ENCODE measurements at regions not wholly inside any gene's neighbourhood (a gene's known extent, or its start where the extent isn't known, plus 50 kb on each side); places are given as distances from the start of the nearest gene placed in this dataset.

DNA sequence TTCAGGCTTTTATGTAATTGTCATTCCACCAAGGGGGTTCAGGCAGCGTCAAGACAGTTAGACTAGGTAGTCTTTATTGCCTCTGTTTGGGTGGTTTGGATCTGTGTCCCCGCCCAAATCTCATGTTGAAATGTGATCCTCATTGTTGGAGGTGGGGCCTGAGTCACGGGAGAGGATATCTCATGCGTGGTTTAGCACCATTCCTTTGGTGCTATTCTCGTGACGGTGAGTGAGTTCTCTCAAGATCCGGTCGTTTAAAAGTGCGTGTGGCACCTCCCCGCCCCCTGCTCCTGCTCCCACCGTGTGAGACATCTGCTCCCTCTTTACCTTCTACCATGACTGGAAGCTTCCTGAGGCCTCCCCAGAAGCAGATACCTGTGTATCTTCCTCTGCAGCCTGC lies 51.3 kb upstream of the FOXC1 start:
- Histone ChIP-seq H3K36me3 (ENCODE audit: control insufficient read depth, insufficient read depth, low read length) (no peaks in the 10 kb centered on the region), H3K27me3 (ENCODE audit: control insufficient read depth, insufficient read depth, low read length, poor library complexity, severe bottlenecking) (peaks cover 19% of the 10 kb centered on the region), H3K4me1 (ENCODE audit: control insufficient read depth, insufficient read depth, low read length) (no peaks in the 10 kb centered on the region), H3K9me3 (ENCODE audit: control insufficient read depth, low read length) (no peaks in the 10 kb centered on the region), H3K27ac (ENCODE audit: insufficient read depth, low read depth, low read length, poor library complexity, severe bottlenecking) (no peak overlapping the region), H3K4me3 (ENCODE audit: insufficient read depth, low read depth, low read length) (no peak overlapping the region)
- 85 to 87% methylated on average over 11 of the region's 11 CpGs for WGBS, 2 experiments

Measured in ectodermal cell (in vitro differentiated cells).